Anterior cingulate cortex (tissue), 58 donors: ENCODE measurements at regions not wholly inside any gene's neighbourhood (a gene's known extent, or its start where the extent isn't known, plus 50 kb on each side); places are given as distances from the start of the nearest gene placed in this dataset.

ENCODE experiments used
- DNase-seq, 58 donors: peaks; one replicate each; lab custom pipeline; 2025; lab: John Stamatoyannopoulos, UW

DNA sequence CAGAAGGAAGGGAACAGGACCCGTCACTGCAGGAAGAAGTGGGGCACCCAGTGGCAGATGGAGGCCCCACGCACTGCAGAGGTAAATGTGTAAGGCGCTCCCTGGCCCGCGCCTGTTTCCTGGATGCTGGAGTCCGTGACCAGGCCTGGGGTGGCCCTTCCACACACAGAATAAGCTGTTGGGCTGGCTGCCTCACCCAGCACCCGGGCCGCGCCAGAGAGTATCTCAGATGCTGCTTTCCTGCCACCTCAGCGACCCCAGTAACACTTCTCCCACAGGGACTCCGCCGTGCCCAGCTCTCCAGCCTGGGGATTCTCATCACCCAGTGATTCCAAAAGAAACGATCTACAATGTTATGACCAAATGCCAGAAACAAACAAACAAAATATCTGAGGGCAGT, 1993.1 kb downstream of the TP53TG3F start:
- DNase-seq = no peak

- DNase-seq = no peak
Observed at GRCh38 chr16:35463358-35463757, 2003.9 kb downstream of the TP53TG3F start.

DNA sequence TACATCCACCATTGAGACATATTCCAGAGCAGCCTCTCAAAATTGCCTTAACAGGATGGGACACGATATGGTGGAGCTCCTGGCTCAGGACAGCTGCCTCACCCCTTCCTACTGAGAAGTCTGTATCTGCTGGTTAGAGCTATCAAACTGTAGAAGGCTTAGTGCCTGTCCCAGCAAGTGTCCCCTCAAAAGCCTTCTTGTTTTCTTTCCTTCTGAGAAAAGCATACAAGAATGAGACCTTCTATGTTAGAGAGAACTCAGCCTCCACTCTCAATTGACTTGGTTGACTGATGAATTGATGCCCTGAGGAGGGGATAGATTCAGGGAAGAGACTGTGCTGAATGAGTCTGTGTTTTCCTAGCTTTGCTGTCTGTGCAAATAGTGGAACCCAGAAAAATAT, 2020.9 kb downstream of the TP53TG3F start:
- DNase-seq = no peak

GRCh38 chr16:35480988-35481387, 2021.6 kb downstream of the TP53TG3F start:
- DNase-seq = no peak

- DNase-seq = no peak
Observed at GRCh38 chr16:35485915-35486314, 2026.5 kb downstream of the TP53TG3F start.

DNA sequence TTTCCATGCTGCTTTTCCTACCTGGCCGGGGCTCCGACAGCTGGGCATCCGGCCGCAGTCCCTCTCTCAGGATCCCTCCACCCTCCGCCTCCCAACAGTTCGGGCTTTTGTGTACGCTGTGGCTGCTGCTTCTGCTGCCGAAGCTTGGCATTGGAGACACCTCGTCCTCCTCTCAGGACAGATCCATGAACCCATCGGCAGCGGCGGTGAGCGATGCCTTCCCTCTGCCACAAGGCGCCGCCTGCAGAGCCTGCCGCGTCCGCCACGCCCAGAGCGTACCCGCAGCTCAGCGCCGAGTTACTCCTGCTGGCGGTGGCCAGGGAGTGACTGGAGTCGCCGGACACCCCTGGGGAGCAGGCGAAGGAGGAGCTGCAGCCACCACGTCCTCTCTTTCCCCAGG, 2032.8 kb downstream of the TP53TG3F start:
- DNase-seq = no peak

GRCh38 chr16:35497399-35497798, 2038.0 kb downstream of the TP53TG3F start:
- DNase-seq = no peak

DNA sequence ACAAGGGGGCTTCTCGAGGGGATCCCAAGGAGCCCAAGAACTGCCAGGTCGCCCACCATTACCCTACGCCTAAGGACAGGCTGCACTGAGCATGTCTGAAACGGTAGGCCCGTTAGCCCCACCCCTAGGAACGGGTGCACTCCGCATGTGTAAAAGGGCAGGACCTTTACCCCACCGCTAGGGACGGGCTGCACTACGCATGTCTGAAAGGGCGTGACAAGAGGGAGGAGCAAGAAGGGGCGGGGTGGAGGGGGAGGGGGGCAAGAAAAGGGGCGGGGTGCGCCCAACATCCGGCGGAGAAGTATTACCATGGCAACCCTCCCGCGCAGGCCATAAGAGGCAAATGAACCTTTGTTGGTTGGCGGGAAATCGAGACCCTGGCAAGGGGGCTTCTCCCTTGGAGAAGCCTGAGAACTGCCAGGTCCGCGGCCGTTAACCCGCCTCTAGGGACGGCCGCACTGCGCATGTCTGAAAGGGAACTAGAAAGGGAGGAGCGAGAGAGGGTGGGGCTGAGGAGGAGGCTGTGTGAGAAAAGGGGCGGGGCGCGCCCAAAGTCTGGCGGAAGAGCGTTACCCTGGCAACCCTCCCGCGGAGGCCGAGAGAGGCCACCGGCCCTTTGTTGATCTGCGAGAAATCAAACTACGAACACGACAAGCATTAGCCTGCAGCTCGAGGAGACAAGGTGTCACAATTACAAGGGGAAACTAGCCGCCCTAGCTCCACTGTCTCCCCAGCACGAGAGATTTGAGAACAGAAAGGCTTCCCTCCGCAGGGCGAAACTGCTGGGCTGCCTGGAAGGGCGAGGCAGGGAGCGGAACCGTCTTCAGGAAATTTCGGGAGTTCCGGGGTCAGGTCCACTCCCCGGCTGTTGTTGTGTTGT, 2046.8 kb downstream of the TP53TG3F start:
- no peak for DNase-seq

DNA sequence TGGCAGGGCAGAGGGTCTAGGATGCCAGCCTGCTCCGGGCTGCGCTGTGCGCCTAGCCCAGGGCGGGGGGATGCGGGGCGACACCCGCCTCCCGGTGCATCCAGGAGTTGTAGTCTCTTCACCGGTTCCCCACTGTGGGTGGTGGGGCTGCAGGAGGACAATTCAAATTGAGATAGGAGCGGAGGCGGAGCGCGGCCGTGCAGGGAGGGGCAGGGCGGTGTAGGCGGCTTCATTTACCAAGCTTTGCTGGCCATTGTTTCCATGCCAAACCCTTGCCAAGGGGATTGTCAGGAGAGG, 2047.4 kb downstream of the TP53TG3F start:
- DNase-seq = no peak

- no peak for DNase-seq
Observed at GRCh38 chr16:35510701-35511100, 2051.3 kb downstream of the TP53TG3F start.

GRCh38 chr16:35516551-35516950, 2057.1 kb downstream of the TP53TG3F start:
- no peak for DNase-seq

DNA sequence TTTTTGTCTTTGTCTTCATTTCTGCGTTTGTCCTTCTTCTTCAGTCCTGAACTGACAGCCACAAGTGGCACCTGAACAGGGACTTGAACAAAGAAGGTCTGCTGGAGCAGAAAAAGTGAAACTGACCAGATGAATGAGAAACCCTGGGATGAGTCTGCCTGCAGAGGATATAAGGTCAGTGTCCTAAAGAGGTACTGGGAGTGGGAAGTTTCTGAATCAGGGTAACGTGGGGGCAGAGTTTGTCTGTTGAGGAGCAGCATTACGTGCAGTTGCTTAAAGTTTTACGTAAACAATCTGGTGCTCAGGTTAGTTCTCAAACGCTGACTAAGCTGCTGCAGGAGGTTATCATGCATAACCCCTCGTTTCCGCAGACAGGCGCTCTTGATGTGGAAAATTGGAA, 2057.6 kb downstream of the TP53TG3F start:
- DNase-seq = no peak

DNA sequence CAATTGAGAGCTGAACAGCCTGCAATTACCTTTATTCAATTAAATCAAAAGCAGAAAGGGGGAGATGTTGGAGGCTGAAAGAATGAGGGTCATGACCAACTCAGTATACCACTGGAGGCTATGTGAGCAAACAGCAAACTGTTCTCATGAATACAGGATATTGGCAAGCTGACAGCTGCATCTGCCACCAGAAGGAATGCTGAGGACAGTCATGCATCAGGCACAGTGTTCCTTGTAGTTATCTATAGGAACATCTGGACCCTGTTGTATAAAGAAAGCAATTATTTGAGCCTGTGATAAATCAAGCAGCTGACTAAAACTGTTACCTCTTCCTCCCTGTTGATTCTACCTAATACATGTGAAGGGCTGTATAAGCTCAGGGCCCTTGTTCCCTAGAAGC, 2064.6 kb downstream of the TP53TG3F start:
- no peak for DNase-seq

DNA sequence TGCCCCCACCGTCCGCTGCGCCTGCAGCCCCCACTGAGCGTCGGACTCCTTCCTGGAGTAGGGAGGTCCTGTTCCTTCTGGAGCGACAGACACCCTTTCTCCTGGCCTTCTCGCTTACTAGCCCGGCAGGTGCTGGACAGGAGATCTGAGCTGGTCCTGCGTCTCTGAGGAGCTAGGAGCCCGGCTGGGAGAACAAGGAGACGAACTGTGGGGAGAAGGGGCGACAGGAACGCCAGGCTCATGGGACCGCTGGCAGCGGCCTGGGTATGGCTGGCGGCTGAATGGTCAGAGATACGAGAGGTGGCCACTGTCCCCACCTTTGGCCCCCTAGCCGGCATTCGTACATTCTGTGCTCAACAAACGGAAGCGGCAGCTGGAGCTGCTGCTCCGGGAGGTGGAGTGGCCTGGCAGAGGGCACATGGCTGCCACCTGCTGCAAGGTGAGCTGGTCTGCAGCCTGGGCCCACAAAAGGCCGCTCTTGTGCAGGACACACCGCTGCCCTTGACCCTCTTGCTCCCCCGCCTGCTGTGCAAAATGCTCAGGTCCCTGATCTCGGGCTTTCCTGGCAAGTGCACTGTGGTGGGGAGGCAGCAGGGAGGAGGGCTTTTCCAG, 2066.7 kb downstream of the TP53TG3F start:
- no peak for DNase-seq

- no peak for DNase-seq
Observed at GRCh38 chr16:35532576-35532975, 2073.2 kb downstream of the TP53TG3F start.

GRCh38 chr16:35533683-35534082, 2074.3 kb downstream of the TP53TG3F start:
- DNase-seq = no peak

GRCh38 chr16:35543486-35543885, 2084.1 kb downstream of the TP53TG3F start:
- DNase-seq = no peak

- DNase-seq = no peak
Observed at GRCh38 chr16:35552763-35553162, 2093.4 kb downstream of the TP53TG3F start.

DNA sequence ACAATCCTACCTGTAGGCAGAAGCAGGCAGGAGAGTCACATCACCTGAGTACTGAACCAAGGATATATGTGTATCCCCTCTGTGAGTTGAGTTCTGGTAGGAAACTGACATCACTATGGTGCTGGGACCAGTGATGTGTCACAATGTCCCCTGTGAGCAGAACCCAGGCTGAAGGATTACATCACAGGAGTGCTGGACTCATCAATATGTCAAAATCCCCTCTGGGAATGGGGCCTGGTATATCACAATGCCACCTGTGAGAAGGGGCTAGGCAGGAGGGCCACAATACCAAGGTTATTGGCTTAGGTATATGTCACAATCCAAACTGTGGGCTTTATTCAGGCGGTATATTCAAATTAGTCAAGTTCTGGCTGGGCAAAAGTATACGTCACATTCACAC, 2098.3 kb downstream of the TP53TG3F start:
- no peak for DNase-seq

DNA sequence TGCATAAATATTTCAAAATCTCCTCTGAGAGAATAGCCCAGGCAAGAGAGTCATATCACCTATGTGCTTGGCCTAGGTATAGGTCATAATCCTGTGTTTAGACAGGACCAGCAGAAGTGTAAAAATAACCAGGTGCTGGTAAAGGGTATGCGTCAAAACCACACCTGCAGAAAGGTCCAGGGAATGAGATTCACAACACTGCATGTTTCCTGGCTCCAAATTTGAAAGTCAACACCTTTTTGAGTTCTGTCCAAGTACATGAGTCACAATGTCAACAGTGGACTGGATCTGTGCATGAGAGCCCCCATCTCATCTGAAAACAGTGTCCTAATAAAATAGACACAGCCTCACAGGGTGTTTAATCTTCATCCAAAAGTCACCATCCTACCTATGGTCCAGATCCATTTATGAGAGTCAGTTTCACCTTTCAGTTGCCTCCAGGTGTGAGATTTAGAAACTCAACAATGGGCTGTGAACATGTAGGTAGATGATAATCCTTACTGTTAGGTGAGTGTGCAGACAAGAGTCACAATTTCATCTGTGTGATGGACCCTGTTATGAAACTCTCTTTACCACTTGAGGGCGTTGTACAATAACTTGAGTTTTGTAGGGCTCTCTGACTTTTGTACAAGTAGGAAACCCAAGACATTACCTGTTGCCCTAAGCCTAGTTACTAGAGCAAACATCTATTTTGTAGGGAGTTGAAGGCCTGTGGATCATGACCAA, 2100.7 kb downstream of the TP53TG3F start:
- no peak for DNase-seq

DNA sequence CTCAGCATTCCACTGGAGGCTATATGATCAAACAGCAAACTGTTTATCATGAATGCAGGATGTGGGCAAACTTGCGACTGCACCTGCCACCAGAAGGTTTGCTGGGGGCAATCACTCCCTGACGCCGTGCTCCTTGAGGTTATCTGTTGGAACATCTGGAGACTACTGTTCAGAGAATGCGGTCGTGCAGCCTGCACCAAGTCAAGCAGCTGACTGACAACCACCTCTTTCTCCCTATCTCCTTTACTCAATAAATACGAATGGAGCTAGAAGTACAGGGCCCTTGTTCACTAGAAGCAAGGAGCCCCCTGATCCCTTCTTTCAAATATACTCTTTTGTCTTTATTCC, 2101.2 kb downstream of the TP53TG3F start:
- DNase-seq = no peak

GRCh38 chr16:35561346-35561745, 2101.9 kb downstream of the TP53TG3F start:
- no peak for DNase-seq
